GM21723 (cell line): ENCODE measurements at regions not wholly inside any gene's neighbourhood (a gene's known extent, or its start where the extent isn't known, plus 50 kb on each side); places are given as distances from the start of the nearest gene placed in this dataset.
"Not testable (repeated sequence)": the region's sequence is repeated elsewhere in the genome, so short reads cannot be mapped to it uniquely, and the experiment has no call there.

Experiments used
- ATAC-seq: cut with Tn5 transposase; IDR thresholded peaks from one replicate; pipeline ENCODE4 v1.9.1; 2021; ENCODE audit warnings: mild to moderate bottlenecking, moderate library complexity; ENCODE audit not compliant: unreplicated experiment

DNA sequence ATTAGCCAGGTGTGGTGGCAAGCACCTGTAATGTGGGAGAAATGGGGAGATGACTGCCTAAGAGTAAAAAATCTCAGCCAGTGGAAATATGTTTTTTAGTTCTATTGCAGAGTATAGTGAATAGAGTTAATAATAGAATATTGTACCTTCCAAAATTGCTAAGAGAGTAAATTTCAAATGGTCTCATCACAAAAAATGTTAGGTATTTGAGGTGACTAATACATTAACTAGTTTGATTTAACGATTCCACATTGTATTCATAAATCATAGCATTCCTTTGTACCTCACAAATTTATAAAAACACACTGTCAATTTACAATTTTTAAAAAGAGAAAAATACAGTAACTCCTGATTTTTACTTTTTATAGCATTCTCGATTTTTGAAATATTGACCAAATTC is 681.5 kb upstream of the EPHA5 start:
- no peak for ATAC-seq

DNA sequence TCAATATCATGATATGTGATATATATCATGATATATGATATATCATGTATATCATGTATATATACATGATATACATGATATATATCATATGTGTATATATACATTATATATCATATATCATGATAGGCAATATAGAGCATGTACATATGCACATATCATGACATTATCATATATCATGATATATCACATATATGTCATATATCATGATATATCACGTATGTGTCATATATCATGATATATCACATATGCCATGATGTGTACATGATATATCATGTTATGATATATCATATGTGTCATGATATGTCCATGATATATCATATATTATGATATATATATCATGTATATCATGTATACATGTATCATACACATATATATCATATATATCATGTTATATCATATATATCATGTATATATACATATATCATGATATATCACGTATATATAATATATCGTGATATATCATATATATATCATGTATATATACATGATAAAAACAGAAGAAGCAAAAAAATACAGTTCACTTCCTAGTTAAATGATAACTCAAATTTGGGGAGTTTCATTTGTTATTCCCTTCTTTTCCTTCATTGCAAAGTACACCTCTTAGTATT is 670.1 kb upstream of the EPHA5 start:
- ATAC-seq = no peak

DNA sequence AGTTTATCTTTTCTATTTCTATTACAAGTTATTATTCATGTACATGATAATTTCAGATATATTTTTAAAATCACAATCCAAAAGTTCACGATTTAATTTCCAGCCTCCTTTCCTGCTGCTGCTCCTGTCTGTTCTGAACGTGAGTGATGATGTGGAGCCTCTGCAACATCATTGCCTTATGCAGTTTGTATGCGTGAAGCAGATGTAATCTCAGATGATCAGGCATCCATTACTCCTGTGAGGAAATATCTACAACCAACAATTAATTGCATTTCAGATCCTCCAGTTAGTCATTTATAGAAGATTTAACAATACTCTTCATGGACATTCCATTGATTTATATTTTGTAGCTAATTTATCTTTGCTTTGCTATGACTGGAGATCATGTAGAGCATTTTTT is 668.7 kb upstream of the EPHA5 start:
- ATAC-seq = no peak

DNA sequence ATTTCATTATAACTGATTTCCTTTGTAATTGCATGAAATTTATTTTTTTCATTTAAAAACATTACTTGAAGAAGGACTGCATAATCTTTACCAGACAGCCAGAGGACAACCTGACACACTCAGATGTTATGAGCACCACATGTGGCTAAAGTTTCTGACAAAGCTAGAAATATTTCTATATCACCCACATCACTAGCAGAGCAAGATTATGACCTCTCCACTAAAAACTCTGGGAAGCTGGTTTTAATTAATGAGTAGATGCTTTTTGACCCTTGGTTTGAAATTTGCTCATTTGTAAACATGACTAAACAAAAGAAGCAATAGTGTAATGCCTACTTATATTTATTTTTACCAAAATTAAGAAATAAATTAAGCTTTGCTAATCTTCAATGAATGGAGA is 661.5 kb upstream of the EPHA5 start:
- ATAC-seq = no peak

DNA sequence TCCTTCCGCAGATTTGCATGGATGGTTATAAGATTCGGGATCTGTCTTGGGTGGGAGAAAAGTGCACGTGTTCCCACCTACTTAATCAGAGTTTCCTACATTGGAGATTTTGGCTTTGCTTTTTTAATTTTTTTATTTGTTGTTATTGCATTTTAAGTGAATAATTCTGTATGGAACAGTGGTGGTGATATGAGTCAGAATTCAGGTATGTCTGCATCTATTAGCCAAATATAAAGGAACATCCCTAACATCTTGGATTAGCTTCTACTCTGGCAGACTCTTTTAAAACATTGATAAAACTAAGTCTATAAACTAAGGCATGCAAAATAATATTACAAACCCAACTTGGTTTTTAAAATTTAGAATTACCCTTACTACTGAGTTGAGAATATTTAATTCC is 659.8 kb upstream of the EPHA5 start:
- no peak for ATAC-seq

DNA sequence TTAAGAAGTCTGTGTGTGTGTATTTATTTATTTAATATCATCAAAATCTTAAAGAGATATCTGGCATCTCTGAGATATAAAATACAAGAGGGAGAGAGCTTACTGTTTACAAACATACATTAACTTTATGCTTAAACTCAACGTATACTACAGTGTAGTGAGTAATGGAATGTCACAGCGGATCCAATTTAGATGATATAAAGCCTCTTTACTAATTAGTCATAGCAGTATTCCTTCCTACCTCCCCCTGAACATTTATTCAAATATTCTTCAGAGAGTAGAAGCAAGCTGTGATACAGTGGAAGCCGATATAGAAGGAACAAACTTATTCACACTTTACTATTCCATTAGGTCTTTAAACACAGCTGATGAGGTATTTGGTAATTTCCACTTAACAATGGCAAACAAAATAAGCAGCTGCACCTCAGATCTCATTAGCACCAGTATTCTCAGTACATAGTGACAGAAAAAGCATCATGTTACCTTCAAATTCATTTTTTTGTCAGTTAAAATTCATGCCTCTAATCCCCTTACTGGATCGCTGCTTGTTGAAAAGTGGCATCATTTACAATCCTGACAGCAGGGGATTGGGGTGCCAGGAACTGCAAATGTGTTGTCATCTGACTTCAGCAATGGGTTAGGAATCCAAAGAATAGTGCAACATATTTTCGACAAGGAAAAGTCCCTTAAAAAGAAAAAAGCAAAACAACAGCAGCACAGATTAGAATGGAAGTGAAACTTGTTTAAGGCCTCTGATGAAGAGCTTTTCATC is 658.7 kb upstream of the EPHA5 start:
- ATAC-seq = no peak

DNA sequence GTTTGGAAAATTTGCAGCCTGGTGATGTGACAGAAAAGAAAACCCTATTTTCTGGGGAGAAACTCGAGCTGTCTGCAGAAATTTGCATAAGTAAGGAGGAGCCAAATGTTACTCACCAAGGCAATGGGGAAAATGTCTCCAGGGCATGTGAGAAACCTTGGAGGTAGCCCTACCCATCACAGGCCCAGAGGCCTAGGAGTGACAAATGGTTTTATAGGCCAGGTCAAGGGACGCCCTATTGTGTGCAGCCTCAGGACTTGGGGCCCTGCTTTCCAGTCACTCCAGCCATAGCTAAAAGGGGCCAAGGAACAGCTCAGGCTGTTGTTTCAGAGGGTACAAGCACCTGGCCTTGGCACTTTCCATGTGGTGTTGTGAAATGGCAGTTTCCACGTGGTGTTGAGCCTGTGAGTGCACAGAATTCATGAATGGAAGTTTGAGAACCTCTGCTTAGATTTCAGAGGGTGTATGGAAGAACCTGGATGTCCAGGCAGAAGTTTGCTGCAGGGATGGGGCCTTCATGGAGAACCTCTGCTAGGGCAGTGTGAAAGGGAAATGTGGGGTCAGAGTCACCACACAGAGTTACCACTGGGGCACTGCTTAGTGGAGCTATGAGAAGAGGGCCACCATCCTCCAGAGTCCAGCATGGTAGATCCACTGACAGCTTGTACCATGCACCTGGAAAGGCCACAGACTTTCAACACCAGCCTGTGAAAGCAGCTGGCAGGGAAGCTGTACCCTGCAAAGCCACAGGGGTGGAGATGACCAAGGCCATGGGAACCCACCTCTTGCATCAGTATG is 637.6 kb upstream of the EPHA5 start:
- no peak for ATAC-seq

DNA sequence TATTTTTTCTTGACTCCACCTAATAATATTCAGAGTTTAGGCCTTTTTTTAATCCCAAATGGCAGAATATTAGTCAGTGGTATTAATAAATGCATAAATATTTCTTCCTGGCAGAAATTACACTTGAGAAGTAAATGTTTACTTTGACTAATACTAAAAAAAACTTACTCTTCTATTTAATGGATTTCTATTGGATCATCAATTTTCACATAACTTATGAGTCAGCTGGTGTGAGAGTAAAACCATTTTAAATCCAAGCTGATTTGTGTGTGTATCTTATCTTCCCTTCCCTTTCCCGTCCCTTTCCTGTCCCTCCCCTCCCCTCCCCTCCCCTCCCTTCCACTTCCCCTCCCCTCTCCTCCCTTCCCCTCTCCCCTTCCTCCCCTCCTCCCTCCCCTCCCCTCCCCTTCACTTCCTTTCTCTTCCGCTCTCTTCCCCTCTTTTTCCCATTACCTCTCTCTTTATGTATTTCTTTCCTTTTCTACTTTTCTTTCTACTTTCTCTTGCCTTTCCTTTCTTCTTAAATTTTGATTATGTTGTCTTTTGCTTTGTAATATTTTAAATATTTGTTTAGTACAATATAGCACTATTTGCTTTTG is 630.1 kb upstream of the EPHA5 start:
- no peak for ATAC-seq

DNA sequence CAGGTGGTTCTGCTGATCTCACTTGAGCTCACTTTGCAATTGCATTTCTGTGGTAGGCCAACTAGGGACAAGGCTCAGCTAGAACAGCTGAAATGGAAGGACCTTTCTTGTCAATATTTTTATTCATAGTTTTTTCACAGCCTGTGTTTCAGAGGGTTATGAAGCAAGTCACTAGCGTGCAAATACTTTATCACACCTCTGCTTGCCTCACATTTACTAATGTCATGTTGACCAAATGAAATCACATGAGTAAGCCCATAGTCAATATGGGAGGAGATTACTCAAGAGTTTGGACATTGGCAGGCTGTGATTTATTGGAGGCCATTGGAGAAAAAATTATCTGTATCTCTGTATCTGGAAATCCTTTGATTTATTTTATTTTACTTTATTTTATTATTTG is 628.3 kb upstream of the EPHA5 start:
- ATAC-seq = no peak

DNA sequence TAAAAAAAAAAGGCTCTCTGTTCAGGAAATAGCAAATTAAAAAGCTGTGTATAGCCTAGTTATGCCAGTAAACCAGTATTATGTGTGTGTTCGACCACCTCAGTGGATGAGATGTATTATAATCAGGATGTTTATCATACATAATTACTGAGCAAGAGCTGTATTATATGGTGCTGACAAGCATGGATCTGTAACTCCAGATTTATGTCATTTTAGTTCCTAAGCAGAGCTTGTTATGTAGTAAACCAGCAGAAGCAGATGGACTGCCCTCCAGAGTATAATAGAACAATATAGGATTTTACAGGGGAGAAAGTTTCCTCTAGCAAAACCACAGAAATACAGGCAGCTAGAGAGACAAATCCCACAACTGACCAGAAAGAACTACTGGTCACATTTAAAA is 627.4 kb upstream of the EPHA5 start:
- ATAC-seq = no peak

DNA sequence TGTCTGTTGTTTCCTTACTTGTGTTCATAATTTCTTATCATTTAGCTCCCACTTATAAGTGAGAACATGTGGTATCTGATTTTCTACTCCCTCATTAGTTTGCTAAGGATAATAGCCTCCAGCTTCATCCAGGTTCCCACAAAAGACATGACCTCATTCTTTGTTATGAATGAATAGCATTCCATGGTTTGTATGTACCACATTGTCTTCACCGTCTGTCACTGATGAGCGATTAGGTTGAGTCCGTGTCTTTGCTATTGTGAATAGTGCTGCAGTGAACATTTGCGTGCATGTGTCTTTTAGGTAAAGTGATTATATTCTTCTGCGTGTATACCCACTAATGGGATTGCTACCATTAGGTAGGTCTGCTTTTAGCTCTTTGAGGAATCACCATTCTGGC is 624.3 kb upstream of the EPHA5 start:
- no peak for ATAC-seq

DNA sequence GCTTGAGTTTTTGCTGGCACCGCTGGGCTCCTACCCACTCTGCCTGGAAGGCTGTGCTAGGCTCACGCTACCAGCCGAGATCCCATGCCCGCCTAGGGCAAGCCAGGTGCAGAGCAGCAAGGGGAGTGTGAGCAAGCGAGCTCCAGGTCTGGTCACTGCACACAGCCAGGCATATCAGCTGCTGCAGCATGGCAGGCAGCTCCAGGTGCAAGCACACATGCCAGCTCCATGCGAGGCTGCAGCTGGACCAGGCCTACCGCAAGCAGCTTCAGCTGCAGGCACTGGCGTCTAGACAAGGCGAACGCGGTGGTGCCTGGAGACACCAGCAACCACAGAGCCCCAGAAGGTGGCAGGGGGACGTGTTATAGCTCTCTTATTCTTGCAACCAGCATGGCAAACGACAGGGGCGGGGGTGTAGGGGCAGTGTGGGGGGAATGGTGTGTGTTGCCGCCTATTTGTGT is 614.7 kb upstream of the EPHA5 start:
- no peak for ATAC-seq

DNA sequence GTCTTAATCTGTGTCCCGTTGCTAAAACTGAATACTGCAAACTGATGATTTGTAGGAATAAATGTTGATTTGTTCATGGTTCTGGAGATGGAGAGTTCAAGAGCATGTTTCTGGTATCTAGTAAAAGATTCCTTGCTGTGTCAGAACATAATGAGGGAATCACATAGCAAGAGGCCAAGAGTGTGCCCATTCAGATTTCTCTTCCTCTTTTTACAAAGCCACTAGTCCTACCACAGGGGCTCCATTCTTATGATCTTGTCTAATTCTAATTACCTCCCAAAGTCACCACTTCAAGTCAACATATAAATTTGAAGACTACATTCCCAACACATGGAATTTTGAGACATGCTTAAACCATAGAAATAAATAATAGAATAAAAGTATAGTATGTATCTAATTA is 608.8 kb upstream of the EPHA5 start:
- no peak for ATAC-seq

DNA sequence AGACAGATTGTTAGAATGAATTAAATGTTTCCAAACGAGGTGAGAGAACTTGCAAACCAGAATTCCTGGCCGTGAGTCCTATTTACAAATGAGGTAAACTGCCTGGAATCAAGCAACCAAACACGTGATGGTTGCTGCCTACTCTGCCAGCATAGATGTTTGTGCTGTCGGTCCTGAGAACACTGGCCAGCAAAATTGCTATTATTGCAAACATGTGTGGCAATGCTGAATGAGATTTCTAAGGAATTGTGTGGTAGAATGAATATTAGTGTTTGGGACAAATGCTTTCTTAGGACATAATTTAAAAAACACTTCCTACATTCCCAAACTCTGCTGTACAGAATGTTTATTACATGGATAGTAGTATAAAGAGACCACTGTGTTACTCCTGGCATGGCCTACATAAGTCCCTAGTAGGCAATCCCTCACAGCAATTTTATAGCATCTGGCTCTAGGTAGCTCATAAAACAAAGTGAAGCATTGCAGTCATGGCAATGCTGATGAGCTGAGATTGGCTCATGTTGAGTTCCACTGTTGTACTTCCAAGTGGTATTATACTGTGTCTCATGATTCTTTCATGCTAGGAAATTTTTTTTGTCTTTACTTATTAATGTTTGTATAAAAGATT is 605.2 kb upstream of the EPHA5 start:
- no peak for ATAC-seq

DNA sequence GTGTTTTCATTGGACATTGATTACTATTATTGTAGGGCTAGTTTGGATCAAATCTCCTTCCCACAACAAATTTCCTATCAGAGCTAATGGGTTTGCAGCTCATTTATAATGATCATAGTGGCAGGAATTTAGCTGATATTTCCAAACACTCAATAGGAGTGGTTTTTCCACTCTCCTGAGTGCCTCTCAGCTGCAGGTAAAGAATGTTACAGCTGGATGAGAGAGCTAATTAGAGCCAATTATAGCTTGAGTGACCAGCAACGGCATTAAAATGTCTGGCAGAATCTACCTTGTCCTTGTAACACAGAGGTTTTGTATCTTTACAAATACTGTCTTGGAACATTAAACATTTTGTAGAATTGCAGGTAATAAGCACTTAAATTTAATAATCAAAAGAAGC is 602.8 kb upstream of the EPHA5 start:
- no peak for ATAC-seq

DNA sequence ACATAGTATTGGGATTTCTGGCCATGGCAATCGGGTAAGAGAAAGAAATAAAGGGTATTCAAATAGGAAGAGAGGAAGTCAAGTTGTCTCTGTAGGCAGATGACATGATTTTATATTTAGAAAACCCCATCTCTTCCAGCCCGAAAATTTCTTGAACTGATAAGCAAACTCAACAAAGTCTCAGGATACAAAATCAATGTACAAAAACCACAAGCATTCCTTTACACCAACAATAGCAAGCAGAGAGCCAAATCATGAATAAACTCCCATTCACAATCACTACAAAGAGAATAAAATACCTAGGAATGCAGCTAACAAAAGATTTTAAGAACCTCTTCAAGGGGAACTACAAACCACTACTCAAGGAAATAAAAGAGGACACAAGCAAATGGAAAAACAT is 600.1 kb upstream of the EPHA5 start:
- ATAC-seq = not testable (repeated sequence)

DNA sequence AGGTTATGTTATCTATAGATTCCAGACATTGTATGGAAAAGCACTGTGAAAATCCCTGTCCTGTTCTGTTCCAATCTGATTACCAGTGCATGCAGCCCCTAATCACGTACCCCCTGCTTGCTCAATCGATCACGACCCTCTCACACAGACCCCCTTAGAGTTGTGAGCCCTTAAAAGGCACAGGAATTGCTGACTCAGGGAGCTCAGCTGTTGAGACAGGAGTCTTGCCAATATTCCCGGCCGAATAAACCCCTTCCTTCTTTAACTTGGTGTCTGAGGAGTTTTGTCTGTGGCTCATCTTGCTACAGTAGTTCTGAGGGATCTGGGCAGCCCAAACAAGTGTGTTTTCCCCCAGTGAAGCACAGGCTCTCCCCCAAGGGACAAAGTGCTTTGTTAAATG is 596.3 kb upstream of the EPHA5 start:
- ATAC-seq = not testable (repeated sequence)

DNA sequence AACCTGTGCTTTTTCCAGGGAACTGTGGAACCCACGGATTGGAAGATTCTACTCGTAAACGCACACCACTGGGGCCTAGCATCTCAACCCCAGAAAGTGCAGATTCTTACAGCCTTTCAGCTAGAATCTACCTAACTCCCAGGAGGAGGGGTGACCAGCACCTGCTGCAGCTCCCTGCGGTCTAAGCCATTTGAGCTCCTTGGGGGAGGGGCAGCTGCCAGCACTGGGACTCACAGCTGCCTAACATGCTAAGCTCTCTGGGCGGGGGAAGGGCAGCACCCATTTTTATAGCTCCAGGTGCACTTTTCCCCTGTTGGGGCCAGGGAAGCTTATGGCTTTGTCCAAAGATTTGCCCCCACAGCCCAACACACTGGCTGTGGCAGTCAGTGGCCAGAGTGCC is 595.7 kb upstream of the EPHA5 start:
- ATAC-seq = no peak

DNA sequence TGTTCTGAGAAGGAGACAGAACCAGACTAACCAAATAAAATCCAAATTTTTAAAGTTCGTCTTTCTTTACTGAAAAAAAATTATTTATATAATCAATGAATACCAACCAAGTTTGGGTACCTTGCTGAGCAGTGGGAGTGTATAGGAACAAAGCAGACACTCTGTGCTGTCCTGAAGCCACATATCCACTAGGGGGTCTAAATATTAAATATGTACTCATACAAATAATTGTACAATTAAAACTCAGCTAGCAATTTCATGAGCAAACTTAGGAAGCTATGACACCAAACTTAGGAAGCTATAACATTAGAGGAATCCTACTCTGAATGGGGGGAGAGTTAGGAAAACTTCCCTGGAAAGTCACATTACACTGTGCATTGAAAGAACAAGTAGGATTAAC is 582.0 kb upstream of the EPHA5 start:
- no peak for ATAC-seq

DNA sequence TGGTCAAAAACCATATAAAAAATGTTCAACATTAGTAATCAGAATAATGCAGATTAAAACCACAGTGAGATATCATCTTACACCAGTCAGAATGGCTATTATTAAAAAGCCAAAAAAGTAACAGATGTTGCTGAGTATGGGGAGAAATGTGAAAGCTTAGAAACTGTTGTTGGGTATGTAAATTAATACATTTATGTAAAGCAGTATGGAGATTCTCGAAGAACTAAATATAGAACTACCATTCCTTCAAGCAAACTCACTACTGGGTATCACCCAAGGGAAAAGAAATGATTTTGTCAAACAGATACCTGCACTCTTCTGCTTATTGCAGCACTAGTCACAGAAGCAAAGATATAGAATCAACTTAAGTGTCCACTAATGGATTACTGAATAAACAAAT is 576.4 kb upstream of the EPHA5 start:
- ATAC-seq = no peak

DNA sequence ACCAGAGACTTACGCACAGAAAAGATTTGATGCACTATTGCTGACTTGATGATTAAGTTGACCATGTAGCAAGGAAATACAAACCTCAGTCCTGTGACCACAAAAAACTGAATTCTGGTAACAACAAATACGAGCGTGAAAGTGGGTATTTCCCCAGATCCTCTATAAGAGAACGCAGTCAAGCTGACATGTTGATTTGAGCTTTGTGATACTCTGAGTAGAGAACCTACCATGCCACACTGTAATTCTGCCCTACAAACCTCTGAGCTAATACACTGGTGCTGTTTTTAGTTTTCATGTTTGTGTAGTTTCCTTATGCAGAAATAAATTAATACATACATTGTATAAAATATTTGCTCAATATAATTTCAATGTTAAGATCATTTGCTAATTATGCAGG is 565.6 kb upstream of the EPHA5 start:
- ATAC-seq = no peak
